HL-60 (cell line): ENCODE measurements at regions not wholly inside any gene's neighbourhood (a gene's known extent, or its start where the extent isn't known, plus 50 kb on each side); places are given as distances from the start of the nearest gene placed in this dataset.

Source experiments
- CTCF ChIP-seq: IDR thresholded peaks from one replicate; pipeline ENCODE4 v1.5.1; 2011; ENCODE audit warnings: low read length, control low read depth, inconsistent platforms; ENCODE audit not compliant: insufficient read depth
- POLR2AphosphoS5 ChIP-seq: IDR thresholded peaks from 2 replicates; pipeline ENCODE4 v1.6.1; 2012; ENCODE audit warnings: low read depth
- SPI1 ChIP-seq: IDR thresholded peaks from 2 replicates; pipeline ENCODE4 v1.6.1; 2012; ENCODE audit warnings: low read depth, mild to moderate bottlenecking, borderline replicate concordance
- TF ChIP-seq, protein P1 (sequence below): IDR thresholded peaks from 2 replicates; pipeline ENCODE4 v1.6.1; 2012; ENCODE audit warnings: low read depth; ENCODE audit not compliant: insufficient replicate concordance

DNA sequence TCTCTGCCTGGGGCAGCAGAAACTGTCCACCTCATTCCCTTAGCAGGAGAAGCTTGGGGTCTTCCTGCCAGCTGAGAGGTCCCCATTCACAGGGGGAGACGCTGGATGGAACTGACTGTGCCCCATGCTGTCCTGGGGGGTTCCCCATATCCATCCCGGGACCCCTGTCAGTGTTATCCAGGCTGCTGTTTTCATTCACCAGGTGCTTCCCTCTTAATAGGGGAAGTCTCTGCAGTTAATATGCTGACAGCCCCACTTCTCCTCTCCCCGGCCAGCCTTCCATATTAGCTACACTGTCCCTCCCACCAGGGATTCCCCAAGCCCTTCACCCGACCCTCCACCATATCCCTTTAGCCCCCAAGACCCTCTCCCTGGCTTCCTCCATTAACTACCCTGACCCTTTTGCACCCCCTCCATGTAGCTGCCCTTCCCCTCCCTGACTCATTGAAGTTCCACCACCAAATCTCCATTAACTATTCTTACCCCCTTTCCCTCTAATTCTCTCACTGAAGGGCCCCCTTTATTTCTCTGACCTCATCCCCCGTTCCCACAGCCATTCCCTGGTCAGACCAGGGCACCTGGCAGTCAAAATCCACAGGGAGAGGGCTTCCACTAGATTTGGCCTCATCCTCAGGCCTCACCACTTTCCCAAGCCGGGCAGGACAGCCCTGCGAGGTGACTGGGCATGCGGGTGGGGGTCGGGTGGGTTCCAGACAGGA, 92.0 kb upstream of the PAX2 start:
- TF ChIP-seq CTCF, result no peak
- TF ChIP-seq POLR2AphosphoS5, result no peak
- TF ChIP-seq, protein P1, sequence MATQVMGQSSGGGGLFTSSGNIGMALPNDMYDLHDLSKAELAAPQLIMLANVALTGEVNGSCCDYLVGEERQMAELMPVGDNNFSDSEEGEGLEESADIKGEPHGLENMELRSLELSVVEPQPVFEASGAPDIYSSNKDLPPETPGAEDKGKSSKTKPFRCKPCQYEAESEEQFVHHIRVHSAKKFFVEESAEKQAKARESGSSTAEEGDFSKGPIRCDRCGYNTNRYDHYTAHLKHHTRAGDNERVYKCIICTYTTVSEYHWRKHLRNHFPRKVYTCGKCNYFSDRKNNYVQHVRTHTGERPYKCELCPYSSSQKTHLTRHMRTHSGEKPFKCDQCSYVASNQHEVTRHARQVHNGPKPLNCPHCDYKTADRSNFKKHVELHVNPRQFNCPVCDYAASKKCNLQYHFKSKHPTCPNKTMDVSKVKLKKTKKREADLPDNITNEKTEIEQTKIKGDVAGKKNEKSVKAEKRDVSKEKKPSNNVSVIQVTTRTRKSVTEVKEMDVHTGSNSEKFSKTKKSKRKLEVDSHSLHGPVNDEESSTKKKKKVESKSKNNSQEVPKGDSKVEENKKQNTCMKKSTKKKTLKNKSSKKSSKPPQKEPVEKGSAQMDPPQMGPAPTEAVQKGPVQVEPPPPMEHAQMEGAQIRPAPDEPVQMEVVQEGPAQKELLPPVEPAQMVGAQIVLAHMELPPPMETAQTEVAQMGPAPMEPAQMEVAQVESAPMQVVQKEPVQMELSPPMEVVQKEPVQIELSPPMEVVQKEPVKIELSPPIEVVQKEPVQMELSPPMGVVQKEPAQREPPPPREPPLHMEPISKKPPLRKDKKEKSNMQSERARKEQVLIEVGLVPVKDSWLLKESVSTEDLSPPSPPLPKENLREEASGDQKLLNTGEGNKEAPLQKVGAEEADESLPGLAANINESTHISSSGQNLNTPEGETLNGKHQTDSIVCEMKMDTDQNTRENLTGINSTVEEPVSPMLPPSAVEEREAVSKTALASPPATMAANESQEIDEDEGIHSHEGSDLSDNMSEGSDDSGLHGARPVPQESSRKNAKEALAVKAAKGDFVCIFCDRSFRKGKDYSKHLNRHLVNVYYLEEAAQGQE, result no peak
- TF ChIP-seq SPI1, result peak; percentile 57; the same call in 1 of the 2 replicates
